ENCODE measurements at regions not wholly inside any gene's neighbourhood (a gene's known extent, or its start where the extent isn't known, plus 50 kb on each side); places are given as distances from the start of the nearest gene placed in this dataset.
"Not testable (repeated sequence)": the region's sequence is repeated elsewhere in the genome, so short reads cannot be mapped to it uniquely, and the experiment has no call there.

GRCh38 chr9:79428422-79428821 is 143.3 kb upstream of the TLE4 start:
- no peak for DNase-seq

- DNase-seq, result no peak
These were observed 141.1 kb upstream of the TLE4 start for GRCh38 chr9:79430619-79431018.

- DNase-seq, result no peak
These were observed 140.6 kb upstream of the TLE4 start for GRCh38 chr9:79431019-79431679.

- DNase-seq, result no peak
These were observed 139.3 kb upstream of the TLE4 start for GRCh38 chr9:79432485-79432884.

GRCh38 chr9:79433703-79434102 is 138.1 kb upstream of the TLE4 start:
- DNase-seq, result no peak

GRCh38 chr9:79439221-79439620 is 132.5 kb upstream of the TLE4 start:
- DNase-seq, result not testable (repeated sequence)

- no peak for DNase-seq
These were observed 125.0 kb upstream of the TLE4 start for GRCh38 chr9:79446523-79447307.

GRCh38 chr9:79447308-79447605 is 124.5 kb upstream of the TLE4 start:
- no peak for DNase-seq

- DNase-seq, result no peak
These were observed 124.0 kb upstream of the TLE4 start for GRCh38 chr9:79447762-79448161.

GRCh38 chr9:79452265-79452664 is 119.5 kb upstream of the TLE4 start:
- DNase-seq, result no peak

- no peak for DNase-seq
These were observed 110.1 kb upstream of the TLE4 start for GRCh38 chr9:79461712-79462111.

GRCh38 chr9:79465156-79465555 is 106.6 kb upstream of the TLE4 start:
- DNase-seq, result no peak

GRCh38 chr9:79469164-79469563 is 102.6 kb upstream of the TLE4 start:
- DNase-seq, result no peak

- DNase-seq, result no peak
These were observed 100.8 kb upstream of the TLE4 start for GRCh38 chr9:79470954-79471353.

- DNase-seq, result peak in 45 of 58 donors; percentile 3 to 81 (median 37)
These were observed 99.9 kb upstream of the TLE4 start for GRCh38 chr9:79471580-79472543.

GRCh38 chr9:79473704-79474103 is 98.1 kb upstream of the TLE4 start:
- no peak for DNase-seq

GRCh38 chr9:79477241-79477840 is 94.4 kb upstream of the TLE4 start:
- DNase-seq, result no peak

GRCh38 chr9:79477955-79478771 is 93.6 kb upstream of the TLE4 start:
- peak in 38 of 58 donors; percentile 1 to 66 (median 18) for DNase-seq

- DNase-seq, result no peak
These were observed 91.1 kb upstream of the TLE4 start for GRCh38 chr9:79480639-79481038.

- DNase-seq, result peak in 1 of 58 donors; percentile 7
These were observed 89.8 kb upstream of the TLE4 start for GRCh38 chr9:79481846-79482477.

All from anterior cingulate cortex (tissue), 58 donors.